ENCODE measurements at regions not wholly inside any gene's neighbourhood (a gene's known extent, or its start where the extent isn't known, plus 50 kb on each side); places are given as distances from the start of the nearest gene placed in this dataset.

GRCh38 chr12:46892887-46893286 lies 67.1 kb upstream of the SLC38A4 start:
- ATAC-seq (no peak), DNase-seq (ENCODE audit: low read depth in 1 of 2, low spot score in 1 of 2) (no peak), FAIRE-seq (no peak)
- Histone ChIP-seq H3K4me1 (no peaks in the 10 kb centered on the region), H3K9me3 (peaks cover 3% of the 10 kb centered on the region; the same call in 1 of the 3 replicates), H3K27ac (no peak overlapping the region), H3K4me2 (no peak overlapping the region), H3K4me3 (no peak overlapping the region)
- ChIA-PET CTCF (interaction anchor here (1.1 kb wide), 2 partner anchors 8 to 22 kb away, joined by 3 to 5 read pairs; no protein-coding TSS in a partner anchor), POLR2A (no interaction called here)
- 16% methylated on average over 4 of the region's 4 CpGs for WGBS (ENCODE audit: missing lambda C conversion rate)
- no peak for TF ChIP-seq CEBPB (IDR thresholded peaks at IDR 0.05)

DNA sequence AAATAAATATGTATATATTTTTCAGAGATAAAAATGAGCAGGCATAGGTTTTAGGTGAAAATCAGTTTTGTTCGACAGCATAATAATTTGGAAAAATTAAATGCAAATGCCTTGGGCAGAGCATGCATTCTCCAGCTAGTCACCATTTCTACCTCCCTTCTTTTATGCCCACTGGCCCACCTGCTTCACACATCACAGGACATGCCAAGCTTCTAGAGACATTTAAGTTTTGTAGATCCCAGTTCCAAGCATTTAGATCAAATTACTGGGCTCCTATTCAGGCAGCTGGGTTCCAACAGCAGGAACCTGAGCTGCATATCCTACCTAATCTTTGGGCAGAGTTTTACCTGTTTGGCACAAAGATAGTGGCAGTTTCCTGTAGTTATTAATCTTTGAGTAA lies 67.6 kb upstream of the SLC38A4 start:
- ChIA-PET CTCF (interaction anchor here (1.1 kb wide), 1 partner anchor 8 kb away, joined by 3 read pairs; no protein-coding TSS in a partner anchor), POLR2A (no interaction called here)
- H3K27ac ChIP-seq = no peak overlapping the region
- no peak for FAIRE-seq
- ATAC-seq = no peak
- TF ChIP-seq ZSCAN20 (CRISPR knock-in tag; IDR thresholded peaks at IDR 0.05) = no peak
- TF ChIP-seq ZFP36 (IDR thresholded peaks at IDR 0.05; ENCODE audit: borderline replicate concordance, partially characterized antibody) = no peak
- no peak for TF ChIP-seq MAFK (IDR thresholded peaks at IDR 0.05; ENCODE audit: partially characterized antibody)
- no peak for TF ChIP-seq CTCF (IDR thresholded peaks at IDR 0.05)
- no peaks in the 10 kb centered on the region for H3K4me1 ChIP-seq
- 39% methylated on average over 1 of the region's 1 CpG for WGBS (ENCODE audit: missing lambda C conversion rate)
- no peak overlapping the region for H3K4me3 ChIP-seq
- no peak for DNase-seq (ENCODE audit: low read depth in 1 of 2, low spot score in 1 of 2)
- peaks cover 3% of the 10 kb centered on the region; the same call in 1 of the 3 replicates for H3K9me3 ChIP-seq
- H3K4me2 ChIP-seq = no peak overlapping the region

DNA sequence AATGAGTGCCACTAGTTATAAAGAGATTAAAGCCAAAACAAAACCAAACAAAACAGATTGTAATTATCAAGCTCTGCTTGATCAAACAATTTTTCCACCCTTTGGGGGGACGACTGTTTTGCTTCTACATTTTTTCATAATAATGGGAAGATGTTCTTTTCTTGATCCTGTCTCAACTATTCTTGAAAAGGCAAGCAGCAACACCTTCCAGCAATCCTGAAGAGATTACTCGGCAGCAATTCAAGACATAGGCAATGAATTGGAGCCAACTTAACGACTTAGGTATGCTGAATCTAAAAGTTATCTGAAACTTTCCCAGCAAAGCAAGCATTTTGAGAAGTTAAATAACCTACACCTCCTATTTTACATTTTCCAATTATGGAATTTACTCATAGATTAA lies 69.9 kb upstream of the SLC38A4 start:
- FAIRE-seq (no peak), DNase-seq (ENCODE audit: low read depth in 1 of 2, low spot score in 1 of 2) (no peak), ATAC-seq (no peak)
- Histone ChIP-seq H3K27ac (no peak overlapping the region), H3K4me2 (no peak overlapping the region), H3K9me3 (no peaks in the 10 kb centered on the region), H3K4me3 (no peak overlapping the region), H3K4me1 (no peaks in the 10 kb centered on the region)
- CTCF ChIA-PET = interaction anchor here (1.0 kb wide), 1 partner anchor 87 kb away, joined by 3 read pairs; no protein-coding TSS in a partner anchor
- POLR2A ChIA-PET = no interaction called here
- no peak for TF ChIP-seq NR3C1 (IDR thresholded peaks at IDR 0.05)
- WGBS (ENCODE audit: missing lambda C conversion rate) = 28% methylated on average over 3 of the region's 3 CpGs

DNA sequence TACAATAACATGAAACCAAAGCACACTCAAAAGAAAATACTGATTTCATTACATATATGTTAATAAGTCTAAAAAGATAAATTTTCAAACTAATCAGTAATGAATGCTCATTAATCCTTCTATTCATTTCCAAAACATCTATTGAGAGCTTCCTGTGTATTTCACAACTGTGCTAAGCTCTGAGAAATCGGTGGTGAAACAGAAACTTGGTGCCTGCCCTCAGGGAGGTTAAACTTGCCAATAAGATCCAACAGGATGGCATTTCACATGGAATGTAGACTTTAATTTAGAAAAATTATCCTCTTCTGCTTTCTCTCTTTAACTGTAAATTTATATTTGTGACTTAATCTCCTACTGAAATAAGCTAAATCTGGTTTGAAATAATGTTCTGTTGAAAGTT lies 70.9 kb upstream of the SLC38A4 start:
- POLR2A ChIA-PET = no interaction called here
- CTCF ChIA-PET = no interaction called here
- no peaks in the 10 kb centered on the region for H3K4me1 ChIP-seq

More for the DNA sequence above, 70.9 kb upstream of the SLC38A4 start:
- Histone ChIP-seq H3K4me3 (no peak overlapping the region), H3K27ac (no peak overlapping the region), H3K9me3 (no peaks in the 10 kb centered on the region), H3K4me2 (no peak overlapping the region)
- DNase-seq (ENCODE audit: low read depth in 1 of 2, low spot score in 1 of 2) (no peak), FAIRE-seq (no peak), ATAC-seq (no peak)
- TF ChIP-seq EP300 (IDR thresholded peaks at IDR 0.05) (no peak), HES2 (IDR thresholded peaks at IDR 0.05) (no peak), FOSL2 (IDR thresholded peaks at IDR 0.05) (no peak), FOSL2 (CRISPR knock-in tag; IDR thresholded peaks at IDR 0.05) (no peak), ESRRA (IDR thresholded peaks at IDR 0.05; ENCODE audit: borderline replicate concordance, low read length) (no peak), ZSCAN20 (CRISPR knock-in tag; IDR thresholded peaks at IDR 0.05) (no peak), FOXS1 (CRISPR knock-in tag; IDR thresholded peaks at IDR 0.05) (no peak), CBX8 (IDR thresholded peaks at IDR 0.05) (no peak), EHMT2 (IDR thresholded peaks at IDR 0.05; ENCODE audit: low read depth) (no peak), MAFK (IDR thresholded peaks at IDR 0.05; ENCODE audit: partially characterized antibody) (no peak), KDM1A (IDR thresholded peaks at IDR 0.05; ENCODE audit: low read depth) (no peak), CEBPB (IDR thresholded peaks at IDR 0.05) (no peak), GATA3 (IDR thresholded peaks at IDR 0.05; ENCODE audit: borderline replicate concordance) (no peak), BHLHE40 (IDR thresholded peaks at IDR 0.05; ENCODE audit: low read depth, low read length) (no peak)
- TF ChIP-seq, protein P1, sequence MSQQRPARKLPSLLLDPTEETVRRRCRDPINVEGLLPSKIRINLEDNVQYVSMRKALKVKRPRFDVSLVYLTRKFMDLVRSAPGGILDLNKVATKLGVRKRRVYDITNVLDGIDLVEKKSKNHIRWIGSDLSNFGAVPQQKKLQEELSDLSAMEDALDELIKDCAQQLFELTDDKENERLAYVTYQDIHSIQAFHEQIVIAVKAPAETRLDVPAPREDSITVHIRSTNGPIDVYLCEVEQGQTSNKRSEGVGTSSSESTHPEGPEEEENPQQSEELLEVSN (IDR thresholded peaks at IDR 0.05; ENCODE audit: borderline replicate concordance, low read depth) = no peak
- TF ChIP-seq, protein P2, sequence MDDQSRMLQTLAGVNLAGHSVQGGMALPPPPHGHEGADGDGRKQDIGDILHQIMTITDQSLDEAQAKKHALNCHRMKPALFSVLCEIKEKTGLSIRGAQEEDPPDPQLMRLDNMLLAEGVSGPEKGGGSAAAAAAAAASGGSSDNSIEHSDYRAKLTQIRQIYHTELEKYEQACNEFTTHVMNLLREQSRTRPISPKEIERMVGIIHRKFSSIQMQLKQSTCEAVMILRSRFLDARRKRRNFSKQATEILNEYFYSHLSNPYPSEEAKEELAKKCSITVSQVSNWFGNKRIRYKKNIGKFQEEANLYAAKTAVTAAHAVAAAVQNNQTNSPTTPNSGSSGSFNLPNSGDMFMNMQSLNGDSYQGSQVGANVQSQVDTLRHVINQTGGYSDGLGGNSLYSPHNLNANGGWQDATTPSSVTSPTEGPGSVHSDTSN (IDR thresholded peaks at IDR 0.05) = no peak
- TF ChIP-seq, protein P3, sequence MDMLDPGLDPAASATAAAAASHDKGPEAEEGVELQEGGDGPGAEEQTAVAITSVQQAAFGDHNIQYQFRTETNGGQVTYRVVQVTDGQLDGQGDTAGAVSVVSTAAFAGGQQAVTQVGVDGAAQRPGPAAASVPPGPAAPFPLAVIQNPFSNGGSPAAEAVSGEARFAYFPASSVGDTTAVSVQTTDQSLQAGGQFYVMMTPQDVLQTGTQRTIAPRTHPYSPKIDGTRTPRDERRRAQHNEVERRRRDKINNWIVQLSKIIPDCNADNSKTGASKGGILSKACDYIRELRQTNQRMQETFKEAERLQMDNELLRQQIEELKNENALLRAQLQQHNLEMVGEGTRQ (IDR thresholded peaks at IDR 0.05) = no peak
- WGBS (ENCODE audit: missing lambda C conversion rate) = 2% methylated on average over 1 of the region's 1 CpG
